ENCODE measurements at regions not wholly inside any gene's neighbourhood (a gene's known extent, or its start where the extent isn't known, plus 50 kb on each side); places are given as distances from the start of the nearest gene placed in this dataset.

GRCh38 chr14:43853541-43853940 lies 653.5 kb downstream of the FSCB start:
- Histone ChIP-seq H2BK120ac (ENCODE audit: low read depth, low read length) (no peak overlapping the region), H4K91ac (ENCODE audit: insufficient read depth, low read depth, low read length) (no peak overlapping the region), H2AK9ac (replicated peaks; ENCODE audit: low read depth, low read length, poor library complexity) (no peak overlapping the region), H3K14ac (replicated peaks; ENCODE audit: low read depth, low read length) (no peak overlapping the region), H4K8ac (ENCODE audit: low read depth in 2 of 2, low read length in 2 of 2) (no peak overlapping the region), H3K9ac (ENCODE audit: low read depth, low read length) (no peak overlapping the region), H2AFZ (replicated peaks; ENCODE audit: low read length, poor library complexity) (no peak overlapping the region), H3K18ac (ENCODE audit: low read depth, low read length) (no peak overlapping the region), H3K79me1 (ENCODE audit: low read depth in 1 of 2, low read length in 2 of 2) (no peaks in the 10 kb centered on the region), H3K4ac (ENCODE audit: low read depth, low read length) (no peak overlapping the region), H3K4me2 (ENCODE audit: low read depth, low read length) (no peak overlapping the region), H3K4me1 (ENCODE audit: control insufficient read depth, insufficient read depth, low read length) (no peaks in the 10 kb centered on the region), H3K56ac (ENCODE audit: extremely low read depth, insufficient read depth, low read length) (no peak overlapping the region), H3K9me1 (ENCODE audit: insufficient read depth, low read length) (no peaks in the 10 kb centered on the region), H3K27me3 (ENCODE audit: control insufficient read depth, insufficient read depth, low read length) (no peaks in the 10 kb centered on the region), H3K4me3 (ENCODE audit: insufficient read depth, low read depth, low read length) (no peak overlapping the region), H3K9me3 (ENCODE audit: control insufficient read depth, insufficient read depth, low read length) (peaks cover 5% of the 10 kb centered on the region), H2BK15ac (ENCODE audit: low read depth, low read length) (no peak overlapping the region), H2BK5ac (ENCODE audit: low read depth, low read length, poor library complexity, severe bottlenecking) (no peak overlapping the region), H4K5ac (ENCODE audit: low read depth, low read length) (no peak overlapping the region), H4K20me1 (ENCODE audit: insufficient read depth, low read length) (no peaks in the 10 kb centered on the region), H3K23ac (ENCODE audit: low read depth, low read length) (no peak overlapping the region), H2BK20ac (ENCODE audit: low read depth, low read length) (no peak overlapping the region), H2AK5ac (ENCODE audit: low read depth, low read length) (no peak overlapping the region), H3K36me3 (ENCODE audit: control insufficient read depth, insufficient read depth, low read length) (no peaks in the 10 kb centered on the region), H3K27ac (ENCODE audit: insufficient read depth, low read length) (no peak overlapping the region)
- CTCF ChIA-PET, result no interaction called here
- in situ Hi-C loops (cut with MboI; ENCODE audit: low sequenced_read_pairs), result no loop called here
- no TSS peak for BruUV-seq (replicated peaks)
- dilution Hi-C loops (cut with HindIII; ENCODE audit: low sequenced_read_pairs, unreplicated experiment), result no loop called here
- TF ChIP-seq MAFK (IDR thresholded peaks at IDR 0.05; ENCODE audit: low read depth, low read length) (no peak), CEBPB (IDR thresholded peaks at IDR 0.05; ENCODE audit: low read depth, low read length) (no peak), CTCF (conservative IDR thresholded peaks at IDR 0.05; ENCODE audit: low read depth, low read length) (no peak), BHLHE40 (IDR thresholded peaks at IDR 0.05; ENCODE audit: low read depth, low read length) (no peak)
- POLR2A ChIA-PET (ENCODE audit: unreplicated experiment), result no interaction called here
- intact Hi-C loops (cut with micrococcal nuclease), result no loop called here
- DNase-seq, result no peak
- no peak for ATAC-seq (ENCODE audit: low read depth)
- no CpG with 5 or more reads among the region's 1 CpG for WGBS, 2 experiments (ENCODE audit: extremely low coverage in 2 of 2, insufficient read length in 1 of 2)
